IMR-90 (cell line): ENCODE measurements at regions not wholly inside any gene's neighbourhood (a gene's known extent, or its start where the extent isn't known, plus 50 kb on each side); places are given as distances from the start of the nearest gene placed in this dataset.

Source experiments
- ATAC-seq: fragments of 200-7000 bp; cut with Tn5 transposase; 2 replicates; pipeline ENCODE4 v1.9.1; 2020; ENCODE audit warnings: low read depth, mild to moderate bottlenecking, moderate library complexity
- BruUV-seq: library from RNA; stranded (reverse); fragments of 400-500 nt; replicated peaks from 2 replicates; lab custom pipeline; 2021; lab: Mats Ljungman, UMichigan
- CTCF ChIA-PET: fragments of 300-600 bp; formaldehyde crosslinking; extraction: SDS; loops from one replicate; lab custom pipeline; 2021; ENCODE audit warnings: antibody characterized with exemption; lab: Yijun Ruan, JAX
- POLR2A ChIA-PET: fragments of 300-600 bp; sonication (Branson Sonifier 250); formaldehyde crosslinking; loops from one replicate; lab custom pipeline; 2022; ENCODE audit warnings: antibody characterized with exemption; ENCODE audit not compliant: unreplicated experiment; lab: Charles Lee
- DNase-seq: peaks from one replicate; pipeline ENCODE4 v3.0.0; 2013
- H2AFZ ChIP-seq: replicated peaks from 2 replicates; pipeline ENCODE3; 2013; ENCODE audit warnings: low read length, mild to moderate bottlenecking; ENCODE audit not compliant: poor library complexity
- H2AK5ac ChIP-seq: 2 replicates; pipeline ENCODE4 v1.6.1; 2013; ENCODE audit warnings: low read depth, low read length, inconsistent platforms
- H2AK9ac ChIP-seq: replicated peaks from 2 replicates; pipeline ENCODE3; 2013; ENCODE audit warnings: mild to moderate bottlenecking, low read depth, low read length, moderate library complexity; ENCODE audit not compliant: poor library complexity
- H2BK120ac ChIP-seq: 2 replicates; pipeline ENCODE4 v1.6.1; 2013; ENCODE audit warnings: low read depth, low read length, inconsistent platforms
- H2BK15ac ChIP-seq: 3 replicates; pipeline ENCODE4 v1.6.1; 2013; ENCODE audit warnings: low read depth, low read length, inconsistent platforms
- H2BK20ac ChIP-seq: 2 replicates; pipeline ENCODE4 v1.6.1; 2013; ENCODE audit warnings: low read depth, mild to moderate bottlenecking, inconsistent platforms, low read length, moderate library complexity
- H2BK5ac ChIP-seq: 2 replicates; pipeline ENCODE4 v1.6.1; 2013; ENCODE audit warnings: mild to moderate bottlenecking, low read depth, low read length, inconsistent platforms; ENCODE audit not compliant: poor library complexity, severe bottlenecking
- H3K14ac ChIP-seq: replicated peaks from 2 replicates; pipeline ENCODE4 v1.6.1; 2013; ENCODE audit warnings: low read depth, low read length, inconsistent platforms
- H3K18ac ChIP-seq: 2 replicates; pipeline ENCODE4 v1.6.1; 2013; ENCODE audit warnings: low read depth, low read length, control low read depth
- H3K23ac ChIP-seq: 2 replicates; pipeline ENCODE4 v1.6.1; 2013; ENCODE audit warnings: low read depth, low read length, inconsistent platforms
- H3K27ac ChIP-seq: 2 replicates; pipeline ENCODE4 v1.5.1; 2013; ENCODE audit warnings: mild to moderate bottlenecking, control low read depth, low read length; ENCODE audit not compliant: insufficient read depth
- H3K27me3 ChIP-seq: 2 replicates; pipeline ENCODE4 v1.6.1; 2013; ENCODE audit warnings: low read length; ENCODE audit not compliant: control insufficient read depth, insufficient read depth
- H3K36me3 ChIP-seq: 2 replicates; pipeline ENCODE4 v1.6.1; 2013; ENCODE audit warnings: low read length, mixed read lengths; ENCODE audit not compliant: control insufficient read depth, insufficient read depth
- H3K4ac ChIP-seq: 2 replicates; pipeline ENCODE4 v1.6.1; 2013; ENCODE audit warnings: low read depth, low read length, inconsistent platforms
- H3K4me1 ChIP-seq: 2 replicates; pipeline ENCODE4 v1.6.1; 2013; ENCODE audit warnings: low read length, mixed read lengths; ENCODE audit not compliant: control insufficient read depth, insufficient read depth
- H3K4me2 ChIP-seq: 2 replicates; pipeline ENCODE4 v1.6.1; 2013; ENCODE audit warnings: low read depth, mild to moderate bottlenecking, control low read depth, low read length, moderate library complexity
- H3K4me3 ChIP-seq: 2 replicates; pipeline ENCODE4 v1.5.1; 2013; ENCODE audit warnings: low read depth, mild to moderate bottlenecking, control low read depth, low read length, moderate library complexity; ENCODE audit not compliant: insufficient read depth
- H3K56ac ChIP-seq: 2 replicates; pipeline ENCODE4 v1.6.1; 2013; ENCODE audit warnings: low read length, inconsistent platforms; ENCODE audit not compliant: insufficient read depth; ENCODE audit errors: extremely low read depth
- H3K79me1 ChIP-seq, 2 experiments: 2 replicates each; pipeline ENCODE4 v1.6.1; 2013; ENCODE audit warnings: low read length in 2 of 2, inconsistent platforms in 1 of 2, low read depth in 1 of 2
- H3K9ac ChIP-seq: 2 replicates; pipeline ENCODE4 v1.6.1; 2013; ENCODE audit warnings: low read depth, low read length, control low read depth
- H3K9me1 ChIP-seq: 2 replicates; pipeline ENCODE4 v1.6.1; 2013; ENCODE audit warnings: low read length, inconsistent platforms; ENCODE audit not compliant: insufficient read depth
- H3K9me3 ChIP-seq: 2 replicates; pipeline ENCODE4 v1.6.1; 2013; ENCODE audit warnings: low read length; ENCODE audit not compliant: control insufficient read depth, insufficient read depth
- H4K20me1 ChIP-seq: 2 replicates; pipeline ENCODE4 v1.6.1; 2013; ENCODE audit warnings: low read length, inconsistent platforms; ENCODE audit not compliant: insufficient read depth
- H4K5ac ChIP-seq: 2 replicates; pipeline ENCODE4 v1.6.1; 2013; ENCODE audit warnings: mild to moderate bottlenecking, low read depth, low read length, control low read depth
- H4K8ac ChIP-seq, 2 experiments: 2 replicates each; pipeline ENCODE4 v1.6.1; 2013; ENCODE audit warnings: low read depth in 2 of 2, low read length in 2 of 2, control low read depth in 1 of 2, inconsistent platforms in 1 of 2
- H4K91ac ChIP-seq: 2 replicates; pipeline ENCODE4 v1.6.1; 2013; ENCODE audit warnings: low read depth, low read length, inconsistent platforms; ENCODE audit not compliant: insufficient read depth
- CEBPB ChIP-seq: IDR thresholded peaks from 2 replicates; pipeline ENCODE4 v1.6.1; 2012; ENCODE audit warnings: low read depth, low read length, improper control_type of control experiment
- FOS ChIP-seq: fragments of 150-350 bp; IDR thresholded peaks from 2 replicates; pipeline ENCODE4 v1.6.1; 2016; ENCODE audit warnings: low read depth, low read length
- MXI1 ChIP-seq: IDR thresholded peaks from 2 replicates; pipeline ENCODE4 v1.6.1; 2012; ENCODE audit warnings: low read depth, mild to moderate bottlenecking, low read length, moderate library complexity, borderline replicate concordance
- NFE2L2 ChIP-seq: fragments of 150-350 bp; IDR thresholded peaks from 2 replicates; pipeline ENCODE4 v1.6.1; 2016; ENCODE audit warnings: low read depth, mild to moderate bottlenecking, low read length
- RAD21 ChIP-seq: IDR thresholded peaks from 2 replicates; pipeline ENCODE4 v1.6.1; 2012; ENCODE audit warnings: low read length, improper control_type of control experiment
- RCOR1 ChIP-seq: IDR thresholded peaks from 2 replicates; pipeline ENCODE4 v1.6.1; 2012; ENCODE audit warnings: mild to moderate bottlenecking, low read length, improper control_type of control experiment; ENCODE audit not compliant: insufficient replicate concordance
- SMC3 ChIP-seq: fragments of 150-350 bp; IDR thresholded peaks from 2 replicates; pipeline ENCODE4 v1.6.1; 2016; ENCODE audit warnings: low read depth, mild to moderate bottlenecking, antibody characterized with exemption, low read length, moderate library complexity
- WGBS, 2 experiments: methylation state at CpG; one replicate each; pipeline versions ENCODE4 v1.1.5 to v1.1.7; 2013; ENCODE audit warnings: missing lambda C conversion rate in 2 of 2; ENCODE audit not compliant: insufficient read length in 1 of 2; ENCODE audit errors: extremely low coverage in 2 of 2; 5-methylcytosine and 5-hydroxymethylcytosine counted together
- dilution Hi-C: fragments of 300-500 bp; cut with HindIII; formaldehyde crosslinking; loops from one replicate; pipeline ENCODE4 v1.14.3; 2018; ENCODE audit warnings: low sequenced_read_pairs; ENCODE audit not compliant: unreplicated experiment
- in situ Hi-C: fragments of 300-500 bp; cut with MboI; formaldehyde crosslinking; loops from 3 replicates; pipeline ENCODE4 v1.14.3; 2019; ENCODE audit warnings: low sequenced_read_pairs, inconsistent platforms, mixed read lengths
- intact Hi-C: fragments of 100-400 bp; cut with micrococcal nuclease; formaldehyde crosslinking; loops from 2 replicates; pipeline ENCODE4 v1.10.0; 2022
- TF ChIP-seq, protein P1 (sequence below): fragments of 150-350 bp; IDR thresholded peaks from 2 replicates; pipeline ENCODE4 v1.6.1; 2017; ENCODE audit warnings: mild to moderate bottlenecking, antibody characterized with exemption, low read length, low read depth

- H3K14ac ChIP-seq = no peak overlapping the region
- no peak overlapping the region for H3K27ac ChIP-seq
- H2BK20ac ChIP-seq = no peak overlapping the region
- BruUV-seq = no TSS peak
- no peaks in the 10 kb centered on the region for H3K27me3 ChIP-seq
- H3K4me2 ChIP-seq = no peak overlapping the region
- H2AFZ ChIP-seq = no peak overlapping the region
- H3K79me1 ChIP-seq = no peaks in the 10 kb centered on the region
- no peak overlapping the region for H4K91ac ChIP-seq
- H2BK5ac ChIP-seq = no peak overlapping the region
- no peak overlapping the region for H3K23ac ChIP-seq
- H2BK120ac ChIP-seq = no peak overlapping the region
- dilution Hi-C loops = no loop called here
- H2BK15ac ChIP-seq = no peak overlapping the region
- H2AK9ac ChIP-seq = no peak overlapping the region
- no peak overlapping the region for H3K9ac ChIP-seq
- in situ Hi-C loops = no loop called here
- no peak overlapping the region for H2AK5ac ChIP-seq
- H4K8ac ChIP-seq = no peak overlapping the region
- H3K9me3 ChIP-seq = peaks cover 3% of the 10 kb centered on the region; the same call in 1 of the 2 replicates
- H4K20me1 ChIP-seq = no peaks in the 10 kb centered on the region
- no peak overlapping the region for H3K4me3 ChIP-seq
- H3K4ac ChIP-seq = no peak overlapping the region
- DNase-seq = no peak
- POLR2A ChIA-PET = no interaction called here
- no peak overlapping the region for H3K18ac ChIP-seq
- no peaks in the 10 kb centered on the region for H3K4me1 ChIP-seq
- 83% methylated on average over 1 of the region's 3 CpGs; no CpG with 5 or more reads in 1 of the 2 experiments for WGBS, 2 experiments
- TF ChIP-seq, protein P1, sequence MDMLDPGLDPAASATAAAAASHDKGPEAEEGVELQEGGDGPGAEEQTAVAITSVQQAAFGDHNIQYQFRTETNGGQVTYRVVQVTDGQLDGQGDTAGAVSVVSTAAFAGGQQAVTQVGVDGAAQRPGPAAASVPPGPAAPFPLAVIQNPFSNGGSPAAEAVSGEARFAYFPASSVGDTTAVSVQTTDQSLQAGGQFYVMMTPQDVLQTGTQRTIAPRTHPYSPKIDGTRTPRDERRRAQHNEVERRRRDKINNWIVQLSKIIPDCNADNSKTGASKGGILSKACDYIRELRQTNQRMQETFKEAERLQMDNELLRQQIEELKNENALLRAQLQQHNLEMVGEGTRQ = no peak
- no peak for TF ChIP-seq CEBPB
- no peak for TF ChIP-seq FOS
- no peak for TF ChIP-seq NFE2L2
- no peak for TF ChIP-seq RCOR1
- no peak for TF ChIP-seq SMC3
- TF ChIP-seq MXI1 = no peak
- TF ChIP-seq RAD21 = no peak
- H4K5ac ChIP-seq = no peak overlapping the region
- intact Hi-C loops = loop anchor here (10.0 kb wide), 1 partner anchor 476 kb away; no protein-coding TSS in a partner anchor
- H3K56ac ChIP-seq = no peak overlapping the region
- CTCF ChIA-PET = no interaction called here
- no peaks in the 10 kb centered on the region for H3K36me3 ChIP-seq
- no peak for ATAC-seq
- no peaks in the 10 kb centered on the region for H3K9me1 ChIP-seq
Measured at GRCh38 chr16:63850979-63851378, 1270.9 kb downstream of the CDH11 start.
